Sciatic nerve (tissue), 2 donors: ENCODE measurements at regions not wholly inside any gene's neighbourhood (a gene's known extent, or its start where the extent isn't known, plus 50 kb on each side); places are given as distances from the start of the nearest gene placed in this dataset.
"Not testable (repeated sequence)": the region's sequence is repeated elsewhere in the genome, so short reads cannot be mapped to it uniquely, and the experiment has no call there.

ENCODE experiments used
- ATAC-seq: fragments of 200-7000 bp; cut with Tn5 transposase; one replicate; pipeline ENCODE4 v1.9.1; 2020; ENCODE audit warnings: mild to moderate bottlenecking, moderate library complexity
- DNase-seq: peaks from one replicate; pipeline ENCODE4 v3.0.0-alpha.2; 2020; ENCODE audit warnings: low spot score
- intact Hi-C: fragments of 100-400 bp; cut with DNase I; formaldehyde crosslinking; loops from one replicate; pipeline ENCODE4 v1.14.2; 2022
- donor health status: DM: no; HTN: no; CAD: no.
- donor health status: DM: no; HTN: no; CAD: no.

DNA sequence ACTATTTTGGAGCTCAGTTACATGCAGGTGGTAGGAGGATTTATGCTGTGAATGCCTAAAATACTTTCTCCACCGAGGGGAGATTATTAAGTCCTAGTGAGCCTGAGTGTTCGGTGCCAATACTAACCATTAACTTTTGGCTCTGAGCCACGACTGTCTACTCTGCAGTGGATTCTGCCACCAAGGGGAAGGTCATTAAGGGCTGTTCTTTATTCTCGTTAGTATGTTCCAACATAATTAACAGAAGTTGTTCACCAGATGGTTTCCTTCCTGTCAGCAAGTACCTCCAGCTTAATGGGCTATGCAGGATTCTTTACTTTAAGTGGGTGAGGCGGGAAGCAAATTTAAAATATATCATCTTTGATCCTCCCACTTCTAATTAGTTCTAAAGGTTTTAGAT, 326.3 kb downstream of the BMP4 start:
- intact Hi-C loops, result no loop called here
- ATAC-seq (no peak), DNase-seq (no peak)

DNA sequence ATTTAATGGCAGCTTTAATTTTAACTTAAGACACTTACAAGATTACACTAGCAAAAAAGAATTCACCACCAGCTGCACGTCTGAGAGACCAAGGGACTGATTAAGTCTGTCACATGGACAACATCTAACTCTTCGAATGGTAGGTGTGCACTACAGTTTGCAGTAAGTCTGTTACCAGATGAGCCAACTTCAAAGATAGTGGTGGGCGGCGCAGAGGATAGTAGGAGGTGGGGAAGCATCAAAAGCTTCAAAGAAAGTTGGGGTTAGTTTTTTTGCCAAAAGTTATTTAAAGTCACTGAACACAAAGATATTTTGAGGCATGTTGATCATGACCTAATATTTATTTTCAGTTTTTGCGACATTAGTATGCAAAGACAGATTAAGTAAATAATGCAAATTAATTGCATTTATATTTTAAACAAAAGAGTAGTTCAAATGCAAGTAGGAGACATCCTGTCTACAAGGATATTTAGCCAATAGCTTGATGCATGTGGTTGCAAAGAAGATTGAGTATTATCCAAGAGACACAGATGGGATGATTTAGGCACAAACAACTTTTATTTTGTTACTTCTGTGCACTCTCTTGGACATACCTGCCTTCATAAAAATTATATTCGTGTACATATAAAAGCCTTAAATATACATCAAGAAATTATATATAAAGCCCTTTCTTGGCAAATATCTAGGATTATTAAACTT, 327.7 kb downstream of the BMP4 start:
- intact Hi-C loops, result no loop called here
- DNase-seq (no peak), ATAC-seq (no peak)

DNA sequence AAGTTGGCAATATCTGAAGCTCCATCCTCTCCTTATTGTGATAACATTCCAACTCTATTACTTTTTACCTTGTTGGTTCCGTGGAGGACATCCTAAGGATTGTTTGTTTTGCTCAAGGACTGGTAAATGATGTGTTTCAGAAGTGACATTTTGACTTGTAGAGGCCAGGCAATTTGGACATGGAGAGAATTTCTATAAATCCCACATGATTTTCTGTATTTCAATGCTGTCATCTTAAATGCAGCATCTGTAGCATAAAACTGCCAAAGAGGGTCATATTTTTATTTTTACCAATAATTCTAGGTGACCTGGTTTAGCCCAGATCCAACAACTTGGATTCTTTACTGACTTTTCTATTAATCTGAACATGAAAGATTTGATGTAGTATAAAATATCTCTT, 328.4 kb downstream of the BMP4 start:
- DNase-seq (no peak), ATAC-seq (no peak)
- intact Hi-C loops, result no loop called here

DNA sequence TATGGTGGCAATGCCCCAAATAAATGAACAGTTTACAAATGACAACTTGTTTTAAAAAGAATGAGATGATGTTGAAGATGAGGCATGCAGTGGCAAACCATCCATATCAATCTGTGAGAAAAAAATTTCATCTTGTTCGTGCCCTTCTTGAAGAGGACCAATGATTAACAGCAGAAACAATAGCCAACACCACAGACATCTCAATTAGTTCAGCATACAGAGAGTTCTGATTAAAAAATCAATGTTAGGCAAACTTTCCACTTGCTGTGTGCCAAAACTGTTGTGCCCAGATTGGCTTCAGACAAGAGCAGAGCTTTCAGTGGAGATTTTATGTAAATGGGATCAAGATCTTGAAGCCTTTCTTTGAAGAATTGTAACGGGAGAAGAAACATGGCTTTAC, 329.9 kb downstream of the BMP4 start:
- DNase-seq, result no peak
- no peak for ATAC-seq
- intact Hi-C loops, result no loop called here

DNA sequence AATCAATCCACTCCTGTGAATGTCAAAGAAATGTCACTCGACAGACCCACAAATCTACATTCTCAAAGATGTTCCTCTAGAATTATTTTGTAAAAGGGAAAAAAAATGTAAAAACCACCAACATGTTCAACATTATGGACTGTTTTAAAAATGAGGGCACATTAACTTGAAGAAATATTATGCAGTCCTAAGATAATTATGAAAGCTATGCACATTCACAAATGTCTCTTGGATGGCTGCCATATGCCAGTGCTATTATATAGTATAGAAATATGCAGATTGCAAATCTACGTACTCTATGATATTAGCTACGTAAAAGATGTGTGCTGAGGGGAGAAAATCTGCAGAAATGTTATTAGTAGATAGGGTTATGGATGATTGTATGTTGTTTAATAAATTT, 334.2 kb downstream of the BMP4 start:
- ATAC-seq, result no peak
- DNase-seq, result no peak
- intact Hi-C loops, result no loop called here

DNA sequence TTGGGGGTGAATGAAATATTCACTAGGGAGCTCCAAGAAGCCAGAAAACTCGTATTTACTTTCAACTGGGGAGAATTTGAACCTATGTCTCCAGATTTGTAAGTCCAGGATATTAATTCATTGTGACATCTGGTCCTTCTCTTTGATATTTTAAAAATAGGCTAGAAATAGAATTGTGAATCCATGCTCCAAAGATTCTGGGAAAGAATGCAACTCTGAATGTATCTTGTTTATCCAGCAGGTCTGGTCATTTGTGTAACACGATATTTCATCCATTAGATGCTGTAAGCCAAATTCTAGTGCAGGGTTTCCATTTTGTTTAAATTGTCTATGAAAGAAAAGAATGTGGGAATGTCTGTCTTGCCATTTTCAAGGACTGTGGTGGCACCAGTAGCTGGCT, 334.7 kb downstream of the BMP4 start:
- ATAC-seq, result no peak
- no peak for DNase-seq
- intact Hi-C loops, result no loop called here

DNA sequence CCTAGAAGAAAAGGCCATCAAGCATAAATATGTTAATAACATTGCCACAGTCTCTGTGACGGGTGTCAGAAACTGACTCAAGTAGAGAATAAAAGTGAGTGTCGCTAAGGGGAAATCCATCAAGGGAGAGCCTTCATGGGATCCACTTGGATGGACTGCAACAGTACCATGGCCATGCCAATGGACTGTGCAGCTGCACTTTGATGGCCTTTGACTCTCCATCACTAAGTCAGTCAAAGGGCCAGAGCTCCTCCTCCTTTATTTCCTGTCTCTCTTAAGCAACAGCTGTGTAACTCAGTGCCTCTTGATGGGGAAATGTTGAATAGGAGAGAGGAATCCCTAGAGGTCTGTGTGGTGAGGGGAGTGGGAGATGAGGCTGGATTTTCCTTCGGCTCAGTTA, 335.2 kb downstream of the BMP4 start:
- ATAC-seq, result no peak
- intact Hi-C loops, result no loop called here
- DNase-seq, result no peak

DNA sequence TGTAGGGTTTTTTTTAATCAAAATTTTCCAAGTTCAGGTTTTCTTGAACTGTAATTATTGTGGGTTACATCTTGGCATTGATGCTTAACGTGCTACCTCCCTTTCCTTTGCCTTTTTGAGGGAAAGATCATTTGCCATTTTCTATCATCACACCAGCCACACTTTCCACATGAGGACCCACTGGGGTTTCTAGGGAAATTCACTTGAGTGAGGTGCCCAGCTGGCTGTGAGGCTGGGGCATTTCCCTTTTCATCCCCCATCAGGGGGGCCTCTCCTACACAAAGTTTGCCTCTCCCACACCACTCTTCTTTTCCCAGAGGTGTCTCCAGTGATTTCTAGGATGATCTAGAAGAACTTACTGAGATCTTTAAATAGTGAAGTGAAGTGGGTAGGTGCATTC, 335.7 kb downstream of the BMP4 start:
- DNase-seq (no peak), ATAC-seq (no peak)
- intact Hi-C loops, result no loop called here

DNA sequence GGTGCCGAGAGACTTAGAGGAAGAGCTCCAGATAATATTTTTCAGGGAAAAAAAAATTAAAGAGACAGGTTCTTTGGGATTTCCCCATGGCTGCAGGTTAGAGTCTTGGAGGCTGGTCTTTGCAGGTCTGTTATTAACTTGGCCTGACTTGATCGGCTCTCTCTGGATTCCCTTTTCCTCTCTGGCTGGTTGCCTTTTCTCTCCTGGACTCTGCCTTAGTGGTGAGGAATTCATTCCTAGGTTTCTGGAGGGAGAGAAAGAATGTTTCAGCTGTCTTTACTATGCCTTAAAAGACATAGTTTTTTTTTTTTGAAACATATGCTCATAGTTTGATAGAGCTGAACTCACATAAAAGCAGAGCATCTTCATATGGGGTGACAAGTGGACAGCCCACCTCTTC, 336.3 kb downstream of the BMP4 start:
- DNase-seq, result no peak
- intact Hi-C loops, result no loop called here
- no peak for ATAC-seq

DNA sequence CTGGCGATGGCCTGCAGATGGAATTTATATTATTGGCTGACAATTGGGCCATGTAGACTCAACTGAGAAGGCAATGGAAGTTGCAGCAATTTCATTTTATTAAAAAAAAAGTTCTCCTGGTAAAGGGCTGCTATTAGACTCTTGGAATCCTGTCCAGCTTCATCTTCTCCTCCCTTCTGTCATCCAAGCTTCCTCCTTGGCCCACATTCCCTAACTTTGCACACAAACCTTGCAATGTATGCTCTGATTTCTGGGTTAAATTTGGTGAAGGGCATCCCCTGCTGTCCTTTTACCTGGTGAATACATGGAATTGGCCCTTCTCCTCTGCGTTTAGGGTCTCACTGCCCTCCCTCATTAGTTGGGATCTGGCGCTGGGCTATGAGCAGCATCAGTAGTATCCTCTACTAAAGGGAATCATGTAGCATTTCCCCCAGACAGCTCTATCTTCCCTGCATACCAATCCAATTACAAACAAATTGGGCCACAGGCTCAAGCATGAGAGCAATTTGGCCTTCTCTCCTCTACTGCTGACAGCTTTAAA, 336.9 kb downstream of the BMP4 start:
- DNase-seq (no peak), ATAC-seq (peak; percentile 78)
- intact Hi-C loops, result no loop called here

DNA sequence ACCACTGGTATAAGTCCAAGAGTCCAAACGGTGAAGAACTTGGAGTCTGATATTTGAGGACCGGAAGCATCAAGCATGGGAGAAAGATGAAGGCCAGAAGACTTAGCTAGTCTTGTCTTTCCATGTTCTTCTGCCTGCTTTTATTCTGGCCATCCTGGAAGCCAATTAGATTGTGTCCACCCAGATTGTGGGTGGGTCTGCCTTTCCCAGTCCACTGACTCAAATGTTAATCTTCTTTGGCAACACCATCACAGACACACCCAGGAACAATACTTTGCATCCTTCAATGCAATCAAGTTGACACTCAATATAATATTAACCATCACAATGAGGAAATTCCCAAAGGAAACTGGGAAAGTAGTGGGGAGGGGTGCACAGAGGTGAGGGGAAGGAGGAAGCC, 340.1 kb downstream of the BMP4 start:
- DNase-seq, ATAC-seq, intact Hi-C loops: not testable (repeated sequence)

DNA sequence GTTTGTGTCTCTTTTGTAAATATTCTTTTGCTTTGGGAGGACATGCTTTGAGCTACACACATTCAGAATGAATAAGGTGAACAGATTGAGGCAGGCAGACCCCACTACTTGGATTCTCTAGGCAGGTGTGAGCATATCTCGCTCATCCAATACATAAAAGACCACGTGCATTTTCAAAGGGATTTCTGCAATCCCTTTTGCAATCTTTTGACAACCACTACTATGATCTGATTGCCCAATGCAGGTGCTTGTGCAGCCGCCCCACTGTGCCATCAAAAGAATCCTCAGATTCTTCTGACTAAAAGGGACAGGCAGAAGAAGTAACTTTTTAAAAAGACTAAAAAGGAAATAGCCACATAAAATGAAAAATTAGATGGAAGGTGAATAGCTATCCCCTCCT, 341.4 kb downstream of the BMP4 start:
- intact Hi-C loops, result no loop called here
- ATAC-seq (no peak), DNase-seq (no peak)

DNA sequence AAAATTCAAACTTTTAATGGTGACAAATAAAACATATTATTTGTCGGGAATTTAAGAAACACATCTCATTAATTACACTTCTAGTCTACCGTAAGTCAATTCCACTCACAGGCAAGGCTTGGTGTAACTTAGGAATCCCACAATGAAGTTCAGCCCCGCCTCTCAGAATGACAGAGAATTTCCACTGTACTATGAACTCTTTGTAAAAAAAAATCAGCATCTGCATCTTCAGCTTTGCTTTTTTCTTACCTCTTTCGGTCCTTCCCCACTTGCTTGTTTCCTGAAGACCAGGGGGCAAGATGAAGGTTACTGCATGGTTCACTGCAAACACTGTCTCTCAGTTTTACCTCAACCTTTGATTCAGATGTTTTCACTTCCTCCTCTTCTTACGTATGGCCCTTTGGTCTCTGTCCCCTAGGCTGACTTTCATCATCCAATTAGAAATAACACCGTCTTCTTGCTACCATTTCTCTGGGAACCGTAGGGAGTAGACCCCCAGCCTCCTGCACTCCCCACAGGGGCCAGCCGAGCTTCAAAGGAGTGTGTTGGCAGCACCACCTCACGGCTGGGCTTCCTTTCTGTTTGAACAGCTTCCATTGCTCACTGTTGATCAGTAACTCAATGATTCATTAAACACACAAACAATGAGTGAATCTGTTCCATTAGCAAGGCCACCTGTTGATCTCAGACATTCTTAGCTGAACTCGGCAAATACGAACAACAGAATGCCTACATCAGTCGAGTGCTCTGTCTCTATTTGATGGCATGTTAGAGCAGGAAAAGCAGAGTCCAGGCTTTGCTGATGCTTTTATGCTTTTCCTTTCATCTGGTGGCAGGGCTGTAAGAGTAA, 343.0 kb downstream of the BMP4 start:
- no peak for ATAC-seq
- DNase-seq, result no peak
- intact Hi-C loops, result no loop called here

DNA sequence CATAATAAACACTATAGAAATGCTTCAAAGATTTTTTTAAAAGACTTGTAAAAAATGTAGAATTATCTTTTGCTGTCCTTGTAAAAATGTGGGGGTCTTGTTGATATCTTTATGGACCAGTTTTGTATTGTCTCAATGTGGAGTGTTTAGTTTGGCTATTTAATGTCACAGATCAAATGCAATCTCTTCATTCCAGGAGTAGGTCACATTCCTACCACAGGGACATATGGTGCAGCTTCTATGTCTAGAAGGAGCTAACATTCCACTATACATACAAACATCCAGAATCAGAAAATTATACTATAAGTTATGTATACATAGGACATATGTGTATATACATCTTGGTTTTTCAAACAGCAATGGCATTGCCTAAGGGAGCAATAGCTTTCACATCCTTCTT, 345.7 kb downstream of the BMP4 start:
- DNase-seq (no peak), ATAC-seq (no peak)
- intact Hi-C loops, result no loop called here

DNA sequence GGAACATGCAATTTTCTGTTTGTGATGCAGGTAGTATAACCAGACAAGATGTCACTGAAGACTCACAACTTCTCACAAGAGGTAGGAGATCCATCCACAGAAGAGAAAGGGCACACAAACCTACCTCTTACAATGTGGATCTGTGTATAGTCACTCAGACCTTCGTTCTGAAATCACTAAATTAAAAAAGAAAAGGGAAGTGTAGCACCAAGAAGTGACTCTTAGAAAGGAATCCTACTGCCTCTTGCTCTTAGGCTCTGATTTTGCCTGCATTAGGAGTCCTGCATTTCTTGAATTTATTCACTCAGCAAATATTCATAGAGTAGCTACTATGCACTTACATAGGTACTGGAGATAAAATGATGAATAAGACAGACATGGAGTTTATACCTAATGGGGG, 347.6 kb downstream of the BMP4 start:
- DNase-seq (no peak), ATAC-seq (no peak)
- intact Hi-C loops, result no loop called here

DNA sequence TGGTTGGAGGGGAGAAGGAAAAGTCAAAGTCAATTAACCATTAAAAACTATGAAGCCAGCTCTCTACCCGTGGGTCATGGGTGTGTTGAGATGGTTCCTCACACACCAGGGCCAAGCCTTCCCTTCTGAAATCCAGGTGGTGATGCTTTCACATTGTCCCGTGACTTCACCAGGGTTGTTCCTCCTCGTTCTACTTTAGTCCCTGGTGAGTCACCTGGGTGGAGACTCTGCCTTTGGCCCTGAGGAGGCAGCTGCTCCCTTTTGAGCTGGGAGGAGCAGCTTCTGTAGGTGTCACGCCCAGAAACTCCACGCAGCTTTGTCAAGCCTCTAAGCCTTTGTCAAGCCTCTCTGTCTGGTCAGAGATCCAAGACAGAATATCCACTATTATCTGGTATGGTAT, 348.3 kb downstream of the BMP4 start:
- ATAC-seq, result no peak
- intact Hi-C loops, result no loop called here
- DNase-seq, result no peak

DNA sequence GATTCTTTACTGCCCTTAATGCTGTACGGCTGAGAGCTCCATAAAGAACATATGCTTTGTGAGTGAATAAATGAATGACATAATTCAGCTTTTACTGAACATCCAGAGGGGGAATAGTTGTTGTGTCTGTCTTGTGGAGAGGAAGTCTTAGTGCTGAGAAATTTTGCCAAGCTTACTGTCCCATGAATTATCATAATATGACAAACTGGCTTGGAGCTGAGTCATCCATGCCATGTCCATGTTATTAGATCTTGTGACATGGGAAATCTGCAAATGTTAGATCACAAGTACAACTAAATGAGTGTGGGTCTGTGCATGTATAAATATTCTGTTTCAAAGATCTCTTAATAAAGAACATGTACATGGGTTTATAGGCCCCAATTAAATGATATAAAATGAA, 350.4 kb downstream of the BMP4 start:
- intact Hi-C loops, result no loop called here
- no peak for DNase-seq
- ATAC-seq, result no peak

DNA sequence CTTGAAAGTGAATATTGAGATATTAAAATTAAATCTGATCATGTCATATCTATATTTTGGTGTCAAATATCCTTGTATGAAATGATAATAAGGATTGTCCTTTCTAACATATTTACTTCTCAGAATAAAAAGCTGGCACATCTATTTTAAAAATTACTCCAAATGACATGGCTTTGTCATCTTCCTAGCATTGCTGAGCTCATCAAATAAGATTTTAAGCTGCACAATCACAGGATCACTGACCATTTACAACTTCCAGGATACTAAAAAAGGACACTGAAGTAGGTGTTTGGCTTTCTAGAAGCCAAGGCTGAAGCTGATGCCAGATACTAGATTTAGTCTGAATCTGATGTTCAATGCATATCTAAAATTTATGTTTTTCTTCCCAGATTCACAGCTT, 351.1 kb downstream of the BMP4 start:
- DNase-seq (no peak), ATAC-seq (no peak)
- intact Hi-C loops, result no loop called here

DNA sequence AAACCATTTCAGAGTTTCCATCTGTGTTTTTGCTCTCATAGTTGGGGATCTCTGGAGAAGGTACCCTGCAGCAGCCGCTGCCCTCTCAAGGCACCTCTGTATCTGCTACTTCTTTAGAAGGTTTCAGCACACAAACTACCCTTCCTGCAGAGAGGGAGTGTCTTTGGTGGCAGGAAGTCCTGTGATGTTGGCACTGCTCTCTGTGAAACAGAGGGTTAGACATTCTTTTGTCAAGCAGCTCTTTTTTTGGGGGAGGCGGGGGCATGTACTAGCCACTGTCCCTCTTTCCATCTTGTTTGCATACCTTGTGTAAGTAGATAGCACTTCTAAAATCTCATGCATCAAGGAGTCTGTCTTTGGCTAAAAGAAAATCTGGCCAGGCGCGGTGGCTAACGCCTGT, 352.6 kb downstream of the BMP4 start:
- intact Hi-C loops, result no loop called here
- DNase-seq, result no peak
- no peak for ATAC-seq

DNA sequence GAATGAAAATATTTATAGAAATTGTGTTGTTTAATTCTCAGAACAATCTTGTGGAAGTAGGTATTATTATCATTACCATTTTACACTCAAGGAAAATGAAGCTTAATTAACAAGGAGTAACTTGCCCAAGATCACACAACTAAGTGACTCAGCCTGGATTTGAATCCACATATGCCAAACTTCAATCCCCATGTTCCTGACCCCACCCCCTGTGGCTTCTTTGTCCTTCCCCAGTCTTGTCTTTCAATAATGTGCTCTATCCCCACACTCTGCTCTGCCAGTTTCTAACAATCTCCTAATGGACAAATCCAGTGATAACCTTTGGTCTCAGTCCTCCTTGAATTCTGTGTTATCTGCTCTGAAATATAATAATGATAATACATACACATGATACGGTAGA, 355.2 kb downstream of the BMP4 start:
- no peak for ATAC-seq
- intact Hi-C loops, result no loop called here

More for the DNA sequence above, 355.2 kb downstream of the BMP4 start:
- no peak for DNase-seq
